Stomach smooth muscle (tissue), 2 donors: ENCODE measurements at regions not wholly inside any gene's neighbourhood (a gene's known extent, or its start where the extent isn't known, plus 50 kb on each side); places are given as distances from the start of the nearest gene placed in this dataset.
"Not testable (repeated sequence)": the region's sequence is repeated elsewhere in the genome, so short reads cannot be mapped to it uniquely, and the experiment has no call there.

Source experiments
- H3K27ac ChIP-seq: one replicate; pipeline ENCODE4 v1.7.0; 2013; ENCODE audit warnings: mild to moderate bottlenecking, low read length, inconsistent platforms
- H3K27me3 ChIP-seq, 2 donors: one replicate each; pipeline ENCODE4 v1.7.0; 2013; ENCODE audit warnings: low read length in 2 of 2; ENCODE audit not compliant: insufficient read depth in 2 of 2, control insufficient read depth in 1 of 2
- H3K36me3 ChIP-seq, 2 donors: one replicate each; pipeline ENCODE4 v1.7.0; 2013; ENCODE audit warnings: low read length in 2 of 2; ENCODE audit not compliant: control insufficient read depth in 2 of 2, insufficient read depth in 2 of 2
- H3K4me1 ChIP-seq: one replicate; pipeline ENCODE4 v1.7.0; 2013; ENCODE audit warnings: low read length; ENCODE audit not compliant: control insufficient read depth, insufficient read depth
- H3K4me3 ChIP-seq, 2 donors: one replicate each; pipeline ENCODE4 v1.7.0; 2013; ENCODE audit warnings: low read length in 2 of 2
- H3K9ac ChIP-seq, 2 donors: one replicate each; pipeline ENCODE4 v1.7.0; 2013; ENCODE audit warnings: low read length in 2 of 2, mild to moderate bottlenecking in 1 of 2
- H3K9me3 ChIP-seq, 2 donors: one replicate each; pipeline ENCODE4 v1.7.0; 2013; ENCODE audit warnings: low read length in 2 of 2; ENCODE audit not compliant: control insufficient read depth in 2 of 2
- donor health status: healthy.
- donor health status: Pancreatic carcinoma.

DNA sequence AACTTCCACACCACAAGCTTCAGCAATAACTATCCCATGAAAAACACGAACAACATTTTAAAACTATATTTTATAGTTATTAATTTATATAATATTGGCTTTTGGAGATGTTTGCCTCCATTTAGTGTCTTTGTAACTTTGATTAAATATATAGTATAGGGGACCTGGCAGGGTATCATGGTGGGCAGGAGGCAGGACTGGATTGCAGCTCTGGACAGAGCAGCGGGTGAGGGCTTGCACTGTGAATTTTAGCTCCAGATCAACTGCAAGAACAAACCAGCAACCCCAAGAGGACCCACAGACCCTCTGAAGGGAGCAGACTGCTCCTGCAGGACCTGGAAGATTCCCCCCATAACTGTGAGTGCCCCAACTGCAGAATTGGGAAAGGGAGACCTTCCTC, 777.9 kb downstream of the KCNJ2 start:
- H3K4me1 ChIP-seq: no peaks in the 10 kb centered on the region
- no peak overlapping the region for H3K27ac ChIP-seq
- peaks cover 0 to 2% of the 10 kb centered on the region in 2 donors for H3K27me3 ChIP-seq
- H3K36me3 ChIP-seq: no peaks in the 10 kb centered on the region
- H3K9ac ChIP-seq: no peak overlapping the region
- no peak overlapping the region for H3K4me3 ChIP-seq
- H3K9me3 ChIP-seq: no peaks in the 10 kb centered on the region

DNA sequence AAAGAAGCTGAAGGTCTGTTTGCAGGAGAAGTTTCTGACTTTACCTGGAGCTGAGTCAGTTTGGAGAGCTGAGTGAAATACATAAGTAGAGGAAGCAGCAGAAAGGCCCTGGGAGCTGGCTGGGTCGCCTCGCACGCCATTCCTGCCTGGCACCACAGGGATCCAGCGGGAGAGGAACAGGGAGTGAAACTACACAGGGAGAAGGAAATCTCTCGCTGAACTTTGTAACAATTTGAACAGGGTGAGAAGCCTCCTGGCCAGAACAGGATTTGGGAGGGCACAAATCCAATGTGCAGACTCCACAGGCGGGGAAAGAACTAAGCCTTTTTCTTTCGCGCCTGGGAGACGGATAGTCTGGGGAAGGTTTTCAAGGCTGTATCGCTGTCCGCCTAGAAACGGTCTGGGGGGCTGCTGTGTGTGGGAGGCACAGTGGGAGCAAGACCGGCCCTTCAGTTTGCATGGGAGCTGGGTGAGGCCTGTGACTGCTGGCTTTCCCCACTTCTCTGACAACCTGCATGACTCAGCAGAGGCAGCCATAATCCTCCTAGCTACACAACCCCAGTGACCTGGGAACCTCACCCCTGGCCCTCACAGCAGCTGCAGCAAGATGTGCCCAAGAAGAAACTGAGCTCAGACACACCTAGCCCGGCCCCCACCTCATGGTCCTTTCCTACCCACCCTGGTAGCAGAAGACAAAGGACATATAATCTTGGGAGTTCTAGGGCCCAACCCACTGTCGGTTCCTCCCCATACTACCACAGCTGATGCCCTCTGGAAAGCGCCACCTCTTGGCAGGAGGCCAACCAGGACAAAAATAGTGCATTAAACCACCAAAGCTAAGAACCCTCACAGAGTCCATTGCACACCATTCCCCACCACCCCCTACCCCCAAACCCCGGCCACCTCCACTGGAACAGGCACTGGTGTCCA, 778.6 kb downstream of the KCNJ2 start:
- H3K4me1 ChIP-seq: no peaks in the 10 kb centered on the region
- no peak overlapping the region for H3K4me3 ChIP-seq
- H3K36me3 ChIP-seq: no peaks in the 10 kb centered on the region
- H3K27ac ChIP-seq: no peak overlapping the region
- no peaks in the 10 kb centered on the region for H3K9me3 ChIP-seq
- H3K27me3 ChIP-seq: peaks cover 0 to 2% of the 10 kb centered on the region in 2 donors
- H3K9ac ChIP-seq: no peak overlapping the region

GRCh38 chr17:70953140-70953539, 783.8 kb downstream of the KCNJ2 start:
- H3K4me3 ChIP-seq, H3K4me1 ChIP-seq, H3K27ac ChIP-seq, H3K36me3 ChIP-seq, H3K9ac ChIP-seq, H3K9me3 ChIP-seq, H3K27me3 ChIP-seq: not testable (repeated sequence)

GRCh38 chr17:70955441-70955840, 786.1 kb downstream of the KCNJ2 start:
- no peak overlapping the region for H3K4me3 ChIP-seq
- no peaks in the 10 kb centered on the region for H3K36me3 ChIP-seq

DNA sequence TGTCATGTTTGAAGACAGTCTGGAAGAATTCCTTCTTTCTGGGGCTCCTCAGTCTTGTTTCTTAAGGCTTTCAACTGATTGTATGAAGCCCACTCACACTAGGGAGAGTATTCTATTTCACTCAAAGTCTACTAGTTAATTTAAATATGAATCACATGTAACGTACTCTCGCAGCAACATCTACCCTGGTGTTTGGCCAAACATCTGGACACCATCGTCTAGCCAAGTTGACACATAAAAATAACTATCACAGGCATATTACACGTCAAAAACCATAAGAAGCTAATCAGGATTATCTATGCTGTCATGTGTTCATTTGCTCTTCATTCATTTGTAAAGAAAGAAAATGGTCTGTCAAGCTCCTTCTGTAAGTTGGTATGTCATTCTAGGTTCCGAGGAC, 787.4 kb downstream of the KCNJ2 start:
- Histone ChIP-seq H3K36me3 (no peaks in the 10 kb centered on the region), H3K27ac (no peak overlapping the region), H3K27me3 (no peaks in the 10 kb centered on the region), H3K9ac (no peak overlapping the region), H3K4me1 (no peaks in the 10 kb centered on the region), H3K9me3 (no peaks in the 10 kb centered on the region), H3K4me3 (no peak overlapping the region)

More at GRCh38 chr17:70955441-70955840, 786.1 kb downstream of the KCNJ2 start:
- H3K27me3 ChIP-seq: no peaks in the 10 kb centered on the region
- no peaks in the 10 kb centered on the region for H3K9me3 ChIP-seq
- H3K27ac ChIP-seq: no peak overlapping the region
- no peaks in the 10 kb centered on the region for H3K4me1 ChIP-seq
- no peak overlapping the region for H3K9ac ChIP-seq

DNA sequence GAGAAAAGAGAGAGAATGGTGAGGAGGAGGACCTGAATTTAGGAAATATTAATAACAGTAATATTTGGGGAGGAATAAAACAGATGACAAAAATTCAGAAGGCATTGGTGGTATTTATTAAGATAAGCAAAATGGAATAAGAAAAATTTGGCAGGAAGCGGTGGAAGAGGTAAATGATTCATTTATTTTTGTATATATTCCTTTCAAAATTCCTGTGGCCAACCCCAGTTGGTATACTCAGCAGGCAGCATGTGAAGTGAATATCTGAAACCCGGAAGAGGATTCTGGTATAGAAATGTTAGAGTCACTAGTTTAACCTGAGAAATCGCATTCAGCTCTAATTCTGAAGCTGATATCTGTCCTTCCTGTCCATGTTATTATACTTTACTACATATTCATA, 792.0 kb downstream of the KCNJ2 start:
- Histone ChIP-seq H3K9me3 (peaks cover 2% of the 10 kb centered on the region in 2 donors), H3K36me3 (no peaks in the 10 kb centered on the region)

GRCh38 chr17:70968302-70968701, 799.0 kb downstream of the KCNJ2 start:
- H3K4me3 ChIP-seq: no peak overlapping the region
- no peak overlapping the region for H3K9ac ChIP-seq
- H3K9me3 ChIP-seq: peaks cover 2% of the 10 kb centered on the region in 2 donors
- H3K27ac ChIP-seq: no peak overlapping the region
- H3K27me3 ChIP-seq: no peaks in the 10 kb centered on the region
- H3K4me1 ChIP-seq: no peaks in the 10 kb centered on the region
- no peaks in the 10 kb centered on the region for H3K36me3 ChIP-seq

More for the DNA sequence above, 792.0 kb downstream of the KCNJ2 start:
- no peak overlapping the region for H3K9ac ChIP-seq
- H3K27ac ChIP-seq: no peak overlapping the region
- H3K4me1 ChIP-seq: no peaks in the 10 kb centered on the region
- no peak overlapping the region for H3K4me3 ChIP-seq
- no peaks in the 10 kb centered on the region for H3K27me3 ChIP-seq

- Histone ChIP-seq H3K27me3 (no peaks in the 10 kb centered on the region), H3K9ac (no peak overlapping the region), H3K9me3 (peaks cover 2% of the 10 kb centered on the region in 2 donors), H3K4me3 (no peak overlapping the region), H3K4me1 (no peaks in the 10 kb centered on the region), H3K27ac (no peak overlapping the region), H3K36me3 (no peaks in the 10 kb centered on the region)
Measured at GRCh38 chr17:70969521-70970034, 800.2 kb downstream of the KCNJ2 start.

GRCh38 chr17:70976447-70976846, 807.1 kb downstream of the KCNJ2 start:
- Histone ChIP-seq H3K27ac (no peak overlapping the region), H3K36me3 (no peaks in the 10 kb centered on the region), H3K9me3 (no peaks in the 10 kb centered on the region), H3K4me1 (no peaks in the 10 kb centered on the region), H3K9ac (no peak overlapping the region), H3K4me3 (no peak overlapping the region), H3K27me3 (no peaks in the 10 kb centered on the region)

DNA sequence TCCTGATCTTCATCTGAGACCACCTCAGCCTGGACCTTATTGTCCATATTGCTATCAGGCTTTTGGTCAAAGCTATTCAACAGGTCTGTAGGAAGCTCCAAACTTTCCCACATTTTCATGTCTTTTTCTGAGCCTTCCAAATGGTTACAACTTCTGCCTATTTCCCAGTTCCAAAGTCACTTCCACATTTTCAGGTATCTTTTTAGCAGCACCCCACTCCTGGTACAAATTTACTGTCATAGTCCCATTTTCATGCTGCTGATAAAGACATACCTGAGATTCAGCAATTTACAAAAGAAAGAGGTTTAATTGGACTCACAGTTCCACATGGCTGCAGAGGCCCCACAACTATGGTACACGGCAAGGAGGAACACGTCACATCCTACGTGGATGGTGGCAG, 815.5 kb downstream of the KCNJ2 start:
- Histone ChIP-seq H3K4me1 (no peaks in the 10 kb centered on the region), H3K27ac (no peak overlapping the region), H3K27me3 (no peaks in the 10 kb centered on the region), H3K9me3 (peaks cover 0 to 3% of the 10 kb centered on the region in 2 donors), H3K4me3 (no peak overlapping the region), H3K36me3 (no peaks in the 10 kb centered on the region), H3K9ac (no peak overlapping the region)

- Histone ChIP-seq H3K27ac (no peak overlapping the region), H3K9ac (no peak overlapping the region), H3K27me3 (no peaks in the 10 kb centered on the region), H3K36me3 (no peaks in the 10 kb centered on the region), H3K9me3 (peaks cover 0 to 3% of the 10 kb centered on the region in 2 donors), H3K4me1 (no peaks in the 10 kb centered on the region), H3K4me3 (no peak overlapping the region)
Measured at GRCh38 chr17:70987867-70988340, 818.6 kb downstream of the KCNJ2 start.
